PC-3 (cell line): ENCODE measurements at regions not wholly inside any gene's neighbourhood (a gene's known extent, or its start where the extent isn't known, plus 50 kb on each side); places are given as distances from the start of the nearest gene placed in this dataset.

Experiments used
- EZH2 ChIP-seq: fragments of 300-600 bp; sonication (generic); IDR thresholded peaks from one replicate; pipeline ENCODE4 v1.6.1; 2017; ENCODE audit warnings: antibody characterized with exemption, mild to moderate bottlenecking, low read length; ENCODE audit not compliant: unreplicated experiment
- EZH2phosphoT487 ChIP-seq: fragments of 300-600 bp; sonication (generic); IDR thresholded peaks from 2 replicates; pipeline ENCODE4 v1.6.1; 2018; ENCODE audit warnings: mild to moderate bottlenecking, antibody characterized with exemption, low read length, borderline replicate concordance

DNA sequence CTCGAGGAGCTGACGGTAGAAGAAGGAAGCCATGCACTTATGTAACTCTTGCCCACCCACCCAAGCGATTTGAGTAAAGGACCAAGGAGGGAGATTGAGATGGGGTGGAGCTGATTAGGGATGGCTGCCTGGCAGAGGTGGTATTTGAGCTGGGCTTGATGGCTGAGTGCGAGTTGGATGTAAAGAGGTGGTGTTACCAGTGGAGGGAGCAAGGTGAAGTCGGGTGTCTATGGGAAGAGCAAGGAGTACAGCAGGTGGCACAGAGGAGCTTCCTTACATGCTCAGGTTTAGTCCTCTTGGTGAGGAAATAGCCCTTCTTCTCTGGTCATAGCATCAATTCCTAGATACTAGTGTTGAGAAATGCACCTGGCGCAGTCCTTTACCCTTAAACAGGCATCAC is 294.2 kb upstream of the SKOR2 start:
- TF ChIP-seq EZH2: no peak
- no peak for TF ChIP-seq EZH2phosphoT487
